C4-2B (cell line): ENCODE measurements at regions not wholly inside any gene's neighbourhood (a gene's known extent, or its start where the extent isn't known, plus 50 kb on each side); places are given as distances from the start of the nearest gene placed in this dataset.

Source experiments
- ZFX ChIP-seq: fragments of 450-650 bp; IDR thresholded peaks from 2 replicates; pipeline ENCODE4 v1.6.1; 2017
- TF ChIP-seq, protein P1 (sequence below): fragments of 450-650 bp; conservative IDR thresholded peaks from 2 replicates; pipeline ENCODE4 v1.5.1; 2017; ENCODE audit warnings: mild to moderate bottlenecking

GRCh38 chr4:22324422-22324821 is 191.4 kb downstream of the ADGRA3 start:
- no peak for TF ChIP-seq ZFX
- TF ChIP-seq, protein P1, sequence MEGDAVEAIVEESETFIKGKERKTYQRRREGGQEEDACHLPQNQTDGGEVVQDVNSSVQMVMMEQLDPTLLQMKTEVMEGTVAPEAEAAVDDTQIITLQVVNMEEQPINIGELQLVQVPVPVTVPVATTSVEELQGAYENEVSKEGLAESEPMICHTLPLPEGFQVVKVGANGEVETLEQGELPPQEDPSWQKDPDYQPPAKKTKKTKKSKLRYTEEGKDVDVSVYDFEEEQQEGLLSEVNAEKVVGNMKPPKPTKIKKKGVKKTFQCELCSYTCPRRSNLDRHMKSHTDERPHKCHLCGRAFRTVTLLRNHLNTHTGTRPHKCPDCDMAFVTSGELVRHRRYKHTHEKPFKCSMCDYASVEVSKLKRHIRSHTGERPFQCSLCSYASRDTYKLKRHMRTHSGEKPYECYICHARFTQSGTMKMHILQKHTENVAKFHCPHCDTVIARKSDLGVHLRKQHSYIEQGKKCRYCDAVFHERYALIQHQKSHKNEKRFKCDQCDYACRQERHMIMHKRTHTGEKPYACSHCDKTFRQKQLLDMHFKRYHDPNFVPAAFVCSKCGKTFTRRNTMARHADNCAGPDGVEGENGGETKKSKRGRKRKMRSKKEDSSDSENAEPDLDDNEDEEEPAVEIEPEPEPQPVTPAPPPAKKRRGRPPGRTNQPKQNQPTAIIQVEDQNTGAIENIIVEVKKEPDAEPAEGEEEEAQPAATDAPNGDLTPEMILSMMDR, result no peak
